ENCODE measurements at regions not wholly inside any gene's neighbourhood (a gene's known extent, or its start where the extent isn't known, plus 50 kb on each side); places are given as distances from the start of the nearest gene placed in this dataset.
"Not testable (repeated sequence)": the region's sequence is repeated elsewhere in the genome, so short reads cannot be mapped to it uniquely, and the experiment has no call there.

GRCh38 chr4:154907345-154908045, 126.4 kb downstream of the RBM46 start:
- not testable (repeated sequence) for DNase-seq (ENCODE audit: low read depth in 2 of 3, low spot score in 1 of 3)

DNA sequence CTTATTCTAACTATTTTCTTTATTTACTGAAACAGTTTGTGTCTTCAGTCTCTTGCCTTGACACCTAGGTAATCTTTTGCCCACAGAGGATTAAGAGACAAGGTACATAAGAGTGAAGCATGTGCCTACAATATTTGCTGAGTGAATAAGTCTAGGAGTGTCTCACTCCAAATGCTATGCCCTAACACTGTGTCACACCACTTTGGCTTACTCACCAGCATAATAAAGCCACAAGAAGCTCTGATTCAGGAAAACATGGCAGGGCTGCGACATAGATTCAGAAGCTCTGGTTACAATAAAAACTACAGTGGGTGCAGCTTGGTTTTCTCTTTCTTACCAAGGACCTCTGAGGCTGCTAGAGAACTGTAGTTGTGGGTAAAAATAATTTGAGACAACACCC, 127.1 kb downstream of the RBM46 start:
- DNase-seq (ENCODE audit: low read depth in 2 of 3, low spot score in 1 of 3) = no peak

GRCh38 chr4:154911097-154911496, 130.0 kb downstream of the RBM46 start:
- DNase-seq (ENCODE audit: low read depth in 2 of 3, low spot score in 1 of 3) = no peak

- DNase-seq (ENCODE audit: low read depth in 2 of 3, low spot score in 1 of 3) = no peak
Observed at GRCh38 chr4:154911608-154912098, 130.6 kb downstream of the RBM46 start.

GRCh38 chr4:154916068-154916467, 135.0 kb downstream of the RBM46 start:
- DNase-seq (ENCODE audit: low read depth in 2 of 3, low spot score in 1 of 3) = no peak

DNA sequence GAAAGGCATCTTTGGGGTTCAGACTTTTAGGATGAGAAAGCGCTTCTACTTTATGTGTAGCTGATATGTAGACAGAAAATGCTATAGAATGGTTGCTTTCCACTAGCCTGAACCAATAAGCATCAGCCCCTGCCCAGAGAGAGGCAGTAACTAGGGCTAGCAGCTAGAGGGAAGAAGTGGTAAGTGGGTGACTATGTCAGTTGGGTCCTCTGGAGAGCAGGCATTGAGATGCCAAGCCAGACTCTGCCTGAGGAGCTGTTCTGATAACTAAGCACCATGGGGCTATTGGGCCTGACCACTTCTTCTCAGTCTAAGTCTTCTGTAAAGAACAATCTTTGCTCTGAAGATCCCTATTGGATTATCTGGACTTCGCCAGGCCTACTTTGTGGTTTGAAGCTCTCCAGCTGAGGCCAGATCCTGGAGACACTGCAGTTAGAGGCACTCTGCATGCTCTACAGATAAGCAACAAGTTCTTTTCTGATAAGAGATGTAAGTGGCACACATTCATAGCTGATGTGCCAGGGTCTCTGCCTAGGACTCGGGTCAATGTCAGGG, 146.1 kb downstream of the RBM46 start:
- DNase-seq (ENCODE audit: low read depth in 2 of 3, low spot score in 1 of 3) = no peak

DNA sequence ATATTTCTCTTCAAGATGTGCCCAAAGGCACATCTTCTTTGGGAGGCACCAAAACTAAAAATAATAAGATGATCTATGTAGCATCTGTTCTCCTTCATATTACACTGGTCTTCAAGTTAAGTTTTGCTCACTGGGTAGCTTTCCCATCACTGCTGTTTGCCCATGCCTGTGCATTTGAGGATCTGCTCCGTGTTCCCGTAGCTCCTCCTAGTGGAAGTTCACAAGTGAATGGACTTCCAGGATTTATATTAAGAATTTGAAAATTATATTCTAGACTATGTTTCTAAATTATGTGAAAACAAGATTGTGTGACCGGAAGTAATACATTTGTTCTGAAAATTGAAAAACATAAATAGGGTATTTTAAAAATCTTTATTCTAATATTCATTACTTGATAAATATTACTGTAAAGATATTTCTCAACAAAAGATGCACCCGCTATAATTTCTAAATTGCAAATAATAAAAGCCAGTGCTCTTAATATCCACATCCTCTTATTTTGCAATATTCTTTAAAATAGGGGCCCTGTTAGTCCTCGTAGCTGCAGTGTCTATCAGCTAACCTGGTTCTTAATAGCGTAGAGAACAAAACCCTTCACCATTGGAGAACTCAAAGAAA, 147.7 kb downstream of the RBM46 start:
- no peak for DNase-seq (ENCODE audit: low read depth in 2 of 3, low spot score in 1 of 3)

GRCh38 chr4:154936873-154937272, 155.8 kb downstream of the RBM46 start:
- DNase-seq (ENCODE audit: low read depth in 2 of 3, low spot score in 1 of 3) = no peak

GRCh38 chr4:154939851-154940250, 158.8 kb downstream of the RBM46 start:
- no peak for DNase-seq (ENCODE audit: low read depth in 2 of 3, low spot score in 1 of 3)

DNA sequence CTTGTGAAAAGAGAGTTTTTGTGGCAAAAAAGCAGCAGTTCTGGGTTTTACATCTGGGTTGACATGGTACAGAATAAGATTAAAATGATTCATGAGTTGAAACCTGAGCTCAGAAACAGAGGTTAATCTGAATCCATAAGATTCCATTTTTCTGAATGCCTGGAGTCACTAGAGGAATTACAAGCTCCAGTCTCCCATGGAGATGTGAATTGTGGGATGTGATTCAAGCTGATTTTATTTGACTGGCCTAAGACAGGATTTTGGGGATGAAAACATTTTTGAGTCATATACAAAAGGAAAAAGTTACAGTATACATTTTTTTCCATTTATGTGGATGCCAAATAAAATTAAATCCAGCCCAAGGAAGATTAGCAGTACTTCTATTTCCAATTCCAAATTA, 161.1 kb downstream of the RBM46 start:
- DNase-seq (ENCODE audit: low read depth in 2 of 3, low spot score in 1 of 3) = no peak

GRCh38 chr4:154944996-154945395, 163.9 kb downstream of the RBM46 start:
- no peak for DNase-seq (ENCODE audit: low read depth in 2 of 3, low spot score in 1 of 3)

- no peak for DNase-seq (ENCODE audit: low read depth in 2 of 3, low spot score in 1 of 3)
Observed at GRCh38 chr4:154946113-154946512, 165.0 kb downstream of the RBM46 start.

DNA sequence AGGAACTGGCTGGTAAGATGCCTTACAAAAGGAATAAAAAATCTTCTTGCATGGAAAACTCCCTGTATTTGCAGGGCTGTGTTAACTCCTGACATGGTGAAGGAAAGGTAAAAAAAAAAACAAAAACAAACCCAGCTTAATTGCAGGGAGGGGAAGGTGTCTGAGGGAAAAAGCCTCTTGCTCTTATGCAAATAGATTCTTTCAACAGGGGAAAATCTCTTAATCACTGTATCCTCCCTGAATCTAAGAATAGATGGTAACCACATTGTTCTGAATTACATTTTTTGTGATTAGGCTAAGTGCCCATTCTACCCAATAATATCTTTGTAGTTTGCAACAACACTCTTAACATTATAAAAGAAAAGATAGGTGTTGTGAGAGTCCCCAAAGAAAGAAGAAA, 172.6 kb downstream of the RBM46 start:
- no peak for DNase-seq (ENCODE audit: low read depth in 2 of 3, low spot score in 1 of 3)

DNA sequence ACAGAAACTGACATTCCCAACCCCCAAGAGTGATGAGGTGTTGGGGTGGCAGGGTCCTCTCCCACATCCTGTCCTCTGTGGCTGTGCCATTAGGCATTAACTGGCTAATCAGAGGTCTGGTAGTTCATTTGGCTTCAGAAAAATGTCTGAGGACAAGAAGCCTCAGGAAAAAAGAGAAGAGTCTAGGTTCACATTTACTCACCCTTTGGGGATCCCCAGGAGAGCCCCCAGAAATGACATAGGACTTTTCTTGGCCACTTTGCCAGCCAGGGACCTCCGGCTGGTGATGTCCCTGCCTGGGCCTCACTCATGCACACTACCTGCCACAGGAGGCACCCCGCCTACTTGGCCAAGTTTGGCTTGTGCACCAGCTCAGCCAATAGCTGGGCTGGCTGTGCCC, 173.0 kb downstream of the RBM46 start:
- no peak for DNase-seq (ENCODE audit: low read depth in 2 of 3, low spot score in 1 of 3)

DNA sequence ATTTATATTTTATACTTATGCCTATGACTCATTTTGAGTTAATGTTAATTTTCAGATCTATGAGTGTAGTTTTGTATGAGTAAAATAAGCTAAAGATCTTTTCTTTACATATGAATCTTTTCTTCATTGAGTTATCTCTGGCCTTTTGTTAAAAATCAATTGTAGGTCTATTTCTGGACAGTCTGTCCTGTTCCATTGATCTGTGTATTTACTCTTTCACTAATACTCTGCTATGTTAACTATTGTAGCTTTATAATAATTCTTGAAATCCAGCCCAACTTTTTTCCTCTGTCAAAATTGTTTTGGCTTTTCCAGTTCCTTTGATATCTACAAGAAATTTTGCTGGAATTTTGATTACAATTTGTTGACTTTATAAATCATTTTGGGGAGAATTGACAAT, 177.0 kb downstream of the RBM46 start:
- no peak for DNase-seq (ENCODE audit: low read depth in 2 of 3, low spot score in 1 of 3)

GRCh38 chr4:154958621-154959358, 177.7 kb downstream of the RBM46 start:
- no peak for DNase-seq (ENCODE audit: low read depth in 2 of 3, low spot score in 1 of 3)

DNA sequence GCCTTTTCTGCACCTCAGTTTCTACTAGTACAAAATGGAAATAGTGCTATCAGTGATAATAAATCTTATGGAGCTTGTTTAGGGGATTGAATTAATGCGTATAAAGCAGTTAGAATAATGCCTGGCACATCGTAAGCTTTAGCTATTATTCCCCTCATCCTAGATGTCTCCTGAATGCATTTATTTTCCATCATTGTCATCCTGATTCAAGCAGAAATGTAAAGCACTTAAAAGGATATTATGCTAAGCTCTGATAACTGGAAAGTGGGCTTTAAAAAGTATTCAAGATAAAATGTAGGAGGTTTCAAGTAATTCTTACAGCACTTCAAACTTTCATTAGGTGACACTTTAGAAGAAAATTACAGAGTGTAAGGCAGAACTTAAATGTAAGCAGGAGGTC, 178.7 kb downstream of the RBM46 start:
- no peak for DNase-seq (ENCODE audit: low read depth in 2 of 3, low spot score in 1 of 3)

- DNase-seq (ENCODE audit: low read depth in 2 of 3, low spot score in 1 of 3) = no peak
Observed at GRCh38 chr4:154960476-154960875, 179.4 kb downstream of the RBM46 start.

GRCh38 chr4:154961263-154961662, 180.2 kb downstream of the RBM46 start:
- DNase-seq (ENCODE audit: low read depth in 2 of 3, low spot score in 1 of 3) = no peak

GRCh38 chr4:154973244-154974035, 192.4 kb downstream of the RBM46 start:
- no peak for DNase-seq (ENCODE audit: low read depth in 2 of 3, low spot score in 1 of 3)

GRCh38 chr4:154977228-154977627, 196.2 kb downstream of the RBM46 start:
- no peak for DNase-seq (ENCODE audit: low read depth in 2 of 3, low spot score in 1 of 3)

All from stimulated activated CD4-positive, alpha-beta T cell treated with anti-CD3 and anti-CD28 coated beads, Interleukin-12 subunit alpha, Interleukin-12 subunit beta, amount 100 ng/mL, for 48 hours (primary cell).